GM21786 (cell line): ENCODE measurements at regions not wholly inside any gene's neighbourhood (a gene's known extent, or its start where the extent isn't known, plus 50 kb on each side); places are given as distances from the start of the nearest gene placed in this dataset.
"Not testable (repeated sequence)": the region's sequence is repeated elsewhere in the genome, so short reads cannot be mapped to it uniquely, and the experiment has no call there.

Experiments used
- ATAC-seq: cut with Tn5 transposase; IDR thresholded peaks from one replicate; pipeline ENCODE4 v1.9.1; 2021; ENCODE audit not compliant: unreplicated experiment

- ATAC-seq = not testable (repeated sequence)
Observed at GRCh38 chr2:87404411-87405255, 343.3 kb upstream of the PLGLB2 start.

- ATAC-seq = not testable (repeated sequence)
Observed at GRCh38 chr2:87405531-87406216, 342.2 kb upstream of the PLGLB2 start.

GRCh38 chr2:87406406-87407175, 341.3 kb upstream of the PLGLB2 start:
- not testable (repeated sequence) for ATAC-seq

- not testable (repeated sequence) for ATAC-seq
Observed at GRCh38 chr2:87409601-87410000, 338.3 kb upstream of the PLGLB2 start.

- ATAC-seq = not testable (repeated sequence)
Observed at GRCh38 chr2:87410371-87410770, 337.5 kb upstream of the PLGLB2 start.

- not testable (repeated sequence) for ATAC-seq
Observed at GRCh38 chr2:87412036-87412820, 335.7 kb upstream of the PLGLB2 start.

- ATAC-seq = not testable (repeated sequence)
Observed at GRCh38 chr2:87414331-87414730, 333.6 kb upstream of the PLGLB2 start.

GRCh38 chr2:87414795-87415570, 332.9 kb upstream of the PLGLB2 start:
- not testable (repeated sequence) for ATAC-seq

GRCh38 chr2:87415586-87416265, 332.2 kb upstream of the PLGLB2 start:
- ATAC-seq = not testable (repeated sequence)

- not testable (repeated sequence) for ATAC-seq
Observed at GRCh38 chr2:87416266-87416592, 331.7 kb upstream of the PLGLB2 start.

- not testable (repeated sequence) for ATAC-seq
Observed at GRCh38 chr2:87417147-87417546, 330.7 kb upstream of the PLGLB2 start.

- ATAC-seq = not testable (repeated sequence)
Observed at GRCh38 chr2:87417742-87418567, 329.9 kb upstream of the PLGLB2 start.

GRCh38 chr2:87418823-87419822, 328.8 kb upstream of the PLGLB2 start:
- ATAC-seq = not testable (repeated sequence)

- ATAC-seq = not testable (repeated sequence)
Observed at GRCh38 chr2:87419980-87420379, 327.9 kb upstream of the PLGLB2 start.

GRCh38 chr2:87420954-87421353, 326.9 kb upstream of the PLGLB2 start:
- ATAC-seq = not testable (repeated sequence)

- ATAC-seq = not testable (repeated sequence)
Observed at GRCh38 chr2:87423796-87424762, 323.8 kb upstream of the PLGLB2 start.
